Spleen (tissue), 11 donors: ENCODE measurements at regions not wholly inside any gene's neighbourhood (a gene's known extent, or its start where the extent isn't known, plus 50 kb on each side); places are given as distances from the start of the nearest gene placed in this dataset.
"Not testable (repeated sequence)": the region's sequence is repeated elsewhere in the genome, so short reads cannot be mapped to it uniquely, and the experiment has no call there.

ENCODE experiments used
- DNase-seq: peaks from one replicate; pipeline ENCODE4 v3.0.0-alpha.2; 2020
- H3K27ac ChIP-seq, 8 donors: fragments of 200-600 bp; sonication (generic) in 7 of 8; 1 replicate in 4 of 8; 2 replicates in 4 of 8; pipeline versions ENCODE4 v1.5.0 to v1.8.0; 2016 to 2021; ENCODE audit warnings: inconsistent platforms in 4 of 8, mild to moderate bottlenecking in 4 of 8, moderate library complexity in 1 of 8
- H3K27me3 ChIP-seq, 7 donors: fragments of 200-600 bp; sonication (generic) in 6 of 7; replicated peaks in 1 of 7; 1 replicate in 4 of 7; 2 replicates in 3 of 7; pipeline versions ENCODE4 v1.5.0 to v1.8.0; 2016 to 2021; ENCODE audit warnings: inconsistent platforms in 3 of 7, mild to moderate bottlenecking in 1 of 7
- H3K36me3 ChIP-seq, 6 donors: fragments of 200-600 bp; sonication (generic) in 5 of 6; 1 replicate in 4 of 6; 2 replicates in 2 of 6; pipeline versions ENCODE4 v1.5.0 to v1.8.0; 2016 to 2021; ENCODE audit warnings: inconsistent platforms in 2 of 6
- H3K4me1 ChIP-seq, 6 donors: fragments of 200-600 bp; sonication (generic) in 5 of 6; 1 replicate in 3 of 6; 2 replicates in 3 of 6; pipeline versions ENCODE4 v1.5.0 to v1.8.0; 2016 to 2021; ENCODE audit warnings: inconsistent platforms in 3 of 6
- H3K4me3 ChIP-seq, 8 donors: fragments of 200-600 bp; sonication (generic) in 7 of 8; 1 replicate in 4 of 8; 2 replicates in 4 of 8; pipeline versions ENCODE4 v1.5.0 to v1.8.0; 2016 to 2021; ENCODE audit warnings: inconsistent platforms in 4 of 8, mild to moderate bottlenecking in 4 of 8, moderate library complexity in 2 of 8
- H3K9me3 ChIP-seq, 8 donors: fragments of 200-600 bp; sonication (generic) in 7 of 8; 1 replicate in 4 of 8; 2 replicates in 4 of 8; pipeline versions ENCODE4 v1.5.0 to v1.8.0; 2016 to 2021; ENCODE audit warnings: inconsistent platforms in 4 of 8
- POLR2A ChIP-seq, 3 donors: fragments of 450-650 bp; IDR thresholded peaks; one replicate each; pipeline ENCODE4 v1.5.1; 2017; ENCODE audit warnings: antibody characterized with exemption in 3 of 3, mild to moderate bottlenecking in 1 of 3
- POLR2AphosphoS5 ChIP-seq, 3 donors: sonication (generic); formaldehyde crosslinking; IDR thresholded peaks; one replicate each; pipeline ENCODE4 v1.5.1; 2017; ENCODE audit warnings: antibody characterized with exemption in 3 of 3
- WGBS, 5 donors: extraction: QIAGEN DNeasy Blood & Tissue Kit in 3 of 5; methylation state at CpG; one replicate each; pipeline versions ENCODE4 v1.1.5 to v1.1.7; 2013 to 2018; 5-methylcytosine and 5-hydroxymethylcytosine counted together
- intact Hi-C: fragments of 100-400 bp; cut with DNase I; formaldehyde crosslinking; loops from one replicate; pipeline ENCODE4 v1.15.0; 2023; ENCODE audit warnings: low total_unique reads
- TF ChIP-seq, protein P1 (sequence below), 11 experiments: fragments of 200-600 bp in 7 of 11; fragments of 450-650 bp in 4 of 11; sonication (generic) in 4 of 11; IDR thresholded peaks in 8 of 11; conservative IDR thresholded peaks in 3 of 11; 1 replicate in 7 of 11; 2 replicates in 4 of 11; pipeline versions ENCODE4 v1.4.0 to v1.8.0; 2016 to 2021; ENCODE audit warnings: antibody characterized with exemption in 11 of 11, inconsistent platforms in 4 of 11, mild to moderate bottlenecking in 1 of 11
- donor health status: healthy with polysubstance abuse.
- donor health status: DM: no; HTN: no; CAD: no; lungs with moderate emphysema.
- donor health status: DM: no; HTN: no; CAD: no.
- donor health status: Bipolar disorder and iron deficiency.
- donor health status: healthy.
- donor health status: DM: no; HTN: no; CAD: no.
- donor health status: DM: yes; HTN: yes; CAD: no.

- no peak for TF ChIP-seq POLR2AphosphoS5 (IDR thresholded peaks at IDR 0.05)
- TF ChIP-seq, protein P1, sequence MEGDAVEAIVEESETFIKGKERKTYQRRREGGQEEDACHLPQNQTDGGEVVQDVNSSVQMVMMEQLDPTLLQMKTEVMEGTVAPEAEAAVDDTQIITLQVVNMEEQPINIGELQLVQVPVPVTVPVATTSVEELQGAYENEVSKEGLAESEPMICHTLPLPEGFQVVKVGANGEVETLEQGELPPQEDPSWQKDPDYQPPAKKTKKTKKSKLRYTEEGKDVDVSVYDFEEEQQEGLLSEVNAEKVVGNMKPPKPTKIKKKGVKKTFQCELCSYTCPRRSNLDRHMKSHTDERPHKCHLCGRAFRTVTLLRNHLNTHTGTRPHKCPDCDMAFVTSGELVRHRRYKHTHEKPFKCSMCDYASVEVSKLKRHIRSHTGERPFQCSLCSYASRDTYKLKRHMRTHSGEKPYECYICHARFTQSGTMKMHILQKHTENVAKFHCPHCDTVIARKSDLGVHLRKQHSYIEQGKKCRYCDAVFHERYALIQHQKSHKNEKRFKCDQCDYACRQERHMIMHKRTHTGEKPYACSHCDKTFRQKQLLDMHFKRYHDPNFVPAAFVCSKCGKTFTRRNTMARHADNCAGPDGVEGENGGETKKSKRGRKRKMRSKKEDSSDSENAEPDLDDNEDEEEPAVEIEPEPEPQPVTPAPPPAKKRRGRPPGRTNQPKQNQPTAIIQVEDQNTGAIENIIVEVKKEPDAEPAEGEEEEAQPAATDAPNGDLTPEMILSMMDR (IDR thresholded peaks at IDR 0.05 in 8 of 11, conservative IDR thresholded peaks at IDR 0.05 in 3 of 11) = no peak
- TF ChIP-seq POLR2A (IDR thresholded peaks at IDR 0.05) = no peak
- H3K27ac ChIP-seq = no peak overlapping the region
- 88 to 100% (median 95%) methylated on average over 2 of the region's 2 CpGs for WGBS, 5 donors
- H3K27me3 ChIP-seq = no peaks in the 10 kb centered on the region
- intact Hi-C loops = no loop called here
- peaks cover 0 to 14% (median 10%) of the 10 kb centered on the region in 8 donors for H3K9me3 ChIP-seq
- peaks cover 0 to 5% (median 0%) of the 10 kb centered on the region in 6 donors for H3K4me1 ChIP-seq
- H3K36me3 ChIP-seq = no peaks in the 10 kb centered on the region
- DNase-seq = no peak
- no peak overlapping the region for H3K4me3 ChIP-seq
Observed at GRCh38 chr1:244330318-244330625, 121.4 kb downstream of the ADSS2 start.

GRCh38 chr1:244332761-244333160 is 118.9 kb downstream of the ADSS2 start:
- intact Hi-C loops, H3K36me3 ChIP-seq, H3K4me3 ChIP-seq, DNase-seq, H3K4me1 ChIP-seq, H3K27me3 ChIP-seq, H3K27ac ChIP-seq: not testable (repeated sequence)
- WGBS, 5 donors = 72 to 85% (median 78%) methylated on average over 2 of the region's 2 CpGs
- peaks cover 0 to 14% (median 10%) of the 10 kb centered on the region in 8 donors for H3K9me3 ChIP-seq

GRCh38 chr1:244334315-244334714 is 117.4 kb downstream of the ADSS2 start:
- 53 to 89% (median 77%) methylated on average over 2 of the region's 2 CpGs for WGBS, 5 donors
- H3K36me3 ChIP-seq, intact Hi-C loops, H3K4me1 ChIP-seq, H3K4me3 ChIP-seq, H3K9me3 ChIP-seq, H3K27me3 ChIP-seq, DNase-seq: not testable (repeated sequence)
- H3K27ac ChIP-seq = peak overlapping the region in 1 of 8 donors; percentile 34

GRCh38 chr1:244334842-244335241 is 116.9 kb downstream of the ADSS2 start:
- H3K27ac ChIP-seq, intact Hi-C loops, DNase-seq, H3K36me3 ChIP-seq, H3K9me3 ChIP-seq, H3K27me3 ChIP-seq, H3K4me1 ChIP-seq, H3K4me3 ChIP-seq: not testable (repeated sequence)
- 97 to 98% (median 97%) methylated on average over 4 of the region's 4 CpGs for WGBS, 5 donors

- no peaks in the 10 kb centered on the region for H3K27me3 ChIP-seq
- H3K36me3 ChIP-seq = no peaks in the 10 kb centered on the region
- no peak for TF ChIP-seq POLR2A (IDR thresholded peaks at IDR 0.05)
- no peak for TF ChIP-seq POLR2AphosphoS5 (IDR thresholded peaks at IDR 0.05)
- TF ChIP-seq, protein P1 (IDR thresholded peaks at IDR 0.05 in 8 of 11, conservative IDR thresholded peaks at IDR 0.05 in 3 of 11) = no peak
- H3K4me1 ChIP-seq = no peaks in the 10 kb centered on the region
- no peak for DNase-seq
- WGBS, 5 donors = 86 to 96% (median 91%) methylated on average over 7 of the region's 7 CpGs
- no peaks in the 10 kb centered on the region for H3K9me3 ChIP-seq
- intact Hi-C loops = no loop called here
- H3K4me3 ChIP-seq = no peak overlapping the region
- H3K27ac ChIP-seq = no peak overlapping the region
Observed at GRCh38 chr1:244335456-244335855, 116.3 kb downstream of the ADSS2 start.

DNA sequence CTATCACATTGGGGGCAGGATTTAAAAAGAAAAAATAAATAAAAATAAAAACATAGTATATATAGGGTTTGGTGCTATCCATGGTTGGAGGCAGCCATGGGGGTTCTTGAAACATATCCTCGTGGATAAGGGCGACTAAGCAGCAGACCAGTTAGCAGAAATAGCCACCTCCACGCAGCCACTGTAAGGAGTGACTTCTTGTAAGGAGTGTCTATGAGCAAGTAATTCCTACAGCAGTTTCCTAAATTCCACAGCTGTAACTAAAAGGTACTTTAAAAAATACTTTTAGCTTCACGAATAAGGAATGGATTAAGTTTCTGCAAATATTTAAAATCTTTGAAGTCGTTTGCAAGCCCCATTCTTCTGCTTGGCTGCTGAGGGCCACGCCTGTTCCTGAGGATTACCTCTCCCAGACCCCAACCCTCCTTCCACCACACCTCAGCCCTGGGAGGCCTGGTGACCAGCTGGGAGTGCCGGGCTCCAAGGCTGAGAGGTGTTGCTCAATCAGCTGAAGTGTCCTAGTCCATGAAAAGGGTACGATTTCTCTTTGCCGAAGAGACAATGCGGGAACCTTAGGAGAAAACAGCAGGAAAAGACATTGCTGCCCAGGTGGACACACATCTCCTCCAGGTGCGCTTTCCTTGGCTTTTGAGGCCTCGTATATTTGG is 115.3 kb downstream of the ADSS2 start:
- Histone ChIP-seq H3K27me3 (no peaks in the 10 kb centered on the region), H3K27ac (no peak overlapping the region), H3K9me3 (no peaks in the 10 kb centered on the region), H3K4me3 (no peak overlapping the region), H3K36me3 (no peaks in the 10 kb centered on the region), H3K4me1 (peaks cover 0 to 2% (median 0%) of the 10 kb centered on the region in 6 donors)
- intact Hi-C loops = no loop called here
- WGBS, 5 donors = 87 to 94% (median 90%) methylated on average over 12 of the region's 12 CpGs
- DNase-seq = no peak
- TF ChIP-seq POLR2A (IDR thresholded peaks at IDR 0.05) = no peak
- TF ChIP-seq, protein P1 (IDR thresholded peaks at IDR 0.05 in 8 of 11, conservative IDR thresholded peaks at IDR 0.05 in 3 of 11) = no peak
- no peak for TF ChIP-seq POLR2AphosphoS5 (IDR thresholded peaks at IDR 0.05)
